Heart left ventricle (tissue), 16 donors: ENCODE measurements at regions not wholly inside any gene's neighbourhood (a gene's known extent, or its start where the extent isn't known, plus 50 kb on each side); places are given as distances from the start of the nearest gene placed in this dataset.

Experiments used
- ATAC-seq, 4 donors: fragments of 200-7000 bp; cut with Tn5 transposase; one replicate each; pipeline ENCODE4 v1.9.1; 2020 to 2022; ENCODE audit warnings: moderate library complexity in 4 of 4, mild to moderate bottlenecking in 3 of 4, moderate number of reproducible peaks in 1 of 4
- DNase-seq, 5 donors: peaks; one replicate each; pipeline ENCODE4 v3.0.0-alpha.2; 2020
- H3K27ac ChIP-seq, 12 donors: fragments of 200-600 bp; sonication (generic) in 4 of 12; one replicate each; pipeline versions ENCODE4 v1.5.0 to v1.8.0; 2016 to 2022; ENCODE audit warnings: mild to moderate bottlenecking in 2 of 12
- H3K27me3 ChIP-seq, 9 donors: fragments of 200-600 bp; sonication (generic) in 2 of 9; one replicate each; pipeline versions ENCODE4 v1.5.1 to v1.8.0; 2016 to 2022; ENCODE audit warnings: mild to moderate bottlenecking in 3 of 9
- H3K36me3 ChIP-seq, 9 donors: fragments of 200-600 bp; sonication (generic) in 2 of 9; one replicate each; pipeline versions ENCODE4 v1.5.0 to v1.8.0; 2018 to 2022; ENCODE audit warnings: mild to moderate bottlenecking in 2 of 9
- H3K4me1 ChIP-seq, 12 donors: fragments of 200-600 bp; sonication (generic) in 4 of 12; one replicate each; pipeline versions ENCODE4 v1.5.0 to v1.8.0; 2016 to 2022; ENCODE audit warnings: mild to moderate bottlenecking in 3 of 12
- H3K4me3 ChIP-seq, 12 donors: fragments of 200-600 bp; sonication (generic) in 4 of 12; one replicate each; pipeline versions ENCODE4 v1.5.0 to v1.8.0; 2017 to 2022; ENCODE audit warnings: mild to moderate bottlenecking in 9 of 12, moderate library complexity in 4 of 12
- H3K9me3 ChIP-seq, 12 donors: fragments of 200-600 bp; sonication (generic) in 4 of 12; one replicate each; pipeline versions ENCODE4 v1.5.0 to v1.8.0; 2016 to 2022; ENCODE audit warnings: mild to moderate bottlenecking in 1 of 12
- POLR2A ChIP-seq, 2 donors: fragments of 450-650 bp; IDR thresholded peaks; one replicate each; pipeline ENCODE4 v1.6.1; 2017; ENCODE audit warnings: antibody characterized with exemption in 2 of 2, mild to moderate bottlenecking in 2 of 2, moderate library complexity in 2 of 2
- WGBS, 4 donors: extraction: QIAGEN DNeasy Blood & Tissue Kit in 2 of 4; methylation state at CpG; one replicate each; pipeline versions ENCODE4 v1.1.5 to v1.1.7; 2013 to 2018; 5-methylcytosine and 5-hydroxymethylcytosine counted together
- intact Hi-C, 10 donors: fragments of 100-400 bp; cut with DNase I; formaldehyde crosslinking; loops; one replicate each; pipeline versions ENCODE4 v1.11.1 to v1.14.2; 2022
- TF ChIP-seq, protein P1 (sequence below), 12 donors: fragments of 200-600 bp; sonication (generic) in 4 of 12; IDR thresholded peaks; one replicate each; pipeline versions ENCODE4 v1.5.0 to v1.8.0; 2018 to 2022; ENCODE audit warnings: antibody characterized with exemption in 12 of 12, mild to moderate bottlenecking in 5 of 12
- donor health status: ischemic (EF 13 %, LVEDD 7.1; RV severe dilation, severe dysfunction).
- donor health status: healthy with polysubstance abuse.
- donor health status: DM: no; HTN: yes; CAD: no.
- donor health status: DM: no; HTN: no; CAD: no.
- donor health status: ischemic (EF 25% LVEDD 6.9; RV normal size, moderate dysfunction).
- donor health status: ischemic (EF 25% LVEDD 5.7; RV mildly dilated, moderate dysfunction).
- donor health status: healthy.
- donor health status: DM: yes; HTN: yes; CAD: no.
- donor health status: ischemic (EF 35%, LVEDD 5.7; RV mildly dilated, moderate dysfunction).
- donor health status: nonischemic (EF 11% LVEDD 7.7; RV severe dilation, severe dysfunction).
- donor health status: DM: yes; HTN: yes; CAD: no.
- donor health status: PGD.
- donor health status: ischemic (EF 29% LVEDD 5.4; RV normal size, mild dysfunction).
- donor health status: nonischemic (EF 23%, LVEDD 6.1; RV moderate dilation, normal function).

DNA sequence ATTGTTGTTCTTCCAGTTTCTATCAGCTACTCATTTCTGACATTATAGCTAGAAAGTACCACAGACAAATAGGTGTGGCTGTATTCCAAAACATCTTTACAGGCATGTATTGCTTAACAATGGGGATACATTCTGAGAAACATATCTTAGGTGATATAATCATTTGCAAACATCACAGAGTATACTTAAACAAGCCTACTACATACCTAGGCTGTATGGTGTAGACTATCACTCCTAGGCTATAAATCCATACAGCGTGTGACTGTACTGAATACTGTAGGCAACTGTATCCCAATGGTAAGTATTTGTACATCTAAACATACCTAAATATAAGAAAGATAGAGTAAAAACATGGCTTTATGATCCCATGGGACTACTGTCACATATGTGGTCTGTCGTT is 231.8 kb downstream of the ETS1 start:
- WGBS, 4 donors: 89 to 95% (median 93%) methylated on average over 2 of the region's 2 CpGs
- Histone ChIP-seq H3K4me3 (no peak overlapping the region), H3K27me3 (no peaks in the 10 kb centered on the region), H3K4me1 (peaks cover 0 to 14% (median 0%) of the 10 kb centered on the region in 12 donors), H3K27ac (no peak overlapping the region), H3K36me3 (no peaks in the 10 kb centered on the region), H3K9me3 (no peaks in the 10 kb centered on the region)
- TF ChIP-seq, protein P1, sequence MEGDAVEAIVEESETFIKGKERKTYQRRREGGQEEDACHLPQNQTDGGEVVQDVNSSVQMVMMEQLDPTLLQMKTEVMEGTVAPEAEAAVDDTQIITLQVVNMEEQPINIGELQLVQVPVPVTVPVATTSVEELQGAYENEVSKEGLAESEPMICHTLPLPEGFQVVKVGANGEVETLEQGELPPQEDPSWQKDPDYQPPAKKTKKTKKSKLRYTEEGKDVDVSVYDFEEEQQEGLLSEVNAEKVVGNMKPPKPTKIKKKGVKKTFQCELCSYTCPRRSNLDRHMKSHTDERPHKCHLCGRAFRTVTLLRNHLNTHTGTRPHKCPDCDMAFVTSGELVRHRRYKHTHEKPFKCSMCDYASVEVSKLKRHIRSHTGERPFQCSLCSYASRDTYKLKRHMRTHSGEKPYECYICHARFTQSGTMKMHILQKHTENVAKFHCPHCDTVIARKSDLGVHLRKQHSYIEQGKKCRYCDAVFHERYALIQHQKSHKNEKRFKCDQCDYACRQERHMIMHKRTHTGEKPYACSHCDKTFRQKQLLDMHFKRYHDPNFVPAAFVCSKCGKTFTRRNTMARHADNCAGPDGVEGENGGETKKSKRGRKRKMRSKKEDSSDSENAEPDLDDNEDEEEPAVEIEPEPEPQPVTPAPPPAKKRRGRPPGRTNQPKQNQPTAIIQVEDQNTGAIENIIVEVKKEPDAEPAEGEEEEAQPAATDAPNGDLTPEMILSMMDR (IDR thresholded peaks at IDR 0.05): no peak
- TF ChIP-seq POLR2A (IDR thresholded peaks at IDR 0.05): no peak
- DNase-seq (no peak), ATAC-seq (no peak)
- intact Hi-C loops: loop anchor here in 1 of 10 donors (5.0 kb wide), 1 partner anchor 37 kb away; no protein-coding TSS in a partner anchor

DNA sequence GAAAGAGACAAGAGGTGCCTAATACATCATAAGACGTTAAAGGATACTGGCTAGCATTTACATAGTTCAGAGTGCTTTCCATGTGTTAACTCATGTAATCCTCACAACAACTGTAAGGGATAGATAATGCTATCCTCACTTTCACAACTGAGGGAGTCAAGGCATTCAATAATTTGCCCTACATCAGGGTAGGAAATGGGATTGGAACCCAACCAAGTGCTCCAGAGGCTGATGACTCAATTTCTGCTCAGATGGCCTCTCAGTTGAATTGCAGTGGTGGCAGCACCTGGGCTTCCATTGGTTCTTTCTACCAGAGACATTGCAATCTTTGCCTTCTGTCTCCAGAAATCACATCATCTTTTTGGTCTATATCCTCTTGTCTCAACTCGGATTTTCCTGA is 232.9 kb downstream of the ETS1 start:
- H3K36me3 ChIP-seq: no peaks in the 10 kb centered on the region
- no peak for TF ChIP-seq POLR2A (IDR thresholded peaks at IDR 0.05)
- TF ChIP-seq, protein P1 (IDR thresholded peaks at IDR 0.05): no peak
- H3K27ac ChIP-seq: no peak overlapping the region
- ATAC-seq: no peak
- H3K9me3 ChIP-seq: no peaks in the 10 kb centered on the region
- H3K4me3 ChIP-seq: no peak overlapping the region
- 52 to 88% (median 82%) methylated on average over 2 of the region's 2 CpGs for WGBS, 4 donors
- no peaks in the 10 kb centered on the region for H3K27me3 ChIP-seq
- H3K4me1 ChIP-seq: peaks cover 0 to 12% (median 0%) of the 10 kb centered on the region in 12 donors
- intact Hi-C loops: loop anchor here in 1 of 10 donors (5.0 kb wide), 1 partner anchor 53 kb away; no protein-coding TSS in a partner anchor
- no peak for DNase-seq

DNA sequence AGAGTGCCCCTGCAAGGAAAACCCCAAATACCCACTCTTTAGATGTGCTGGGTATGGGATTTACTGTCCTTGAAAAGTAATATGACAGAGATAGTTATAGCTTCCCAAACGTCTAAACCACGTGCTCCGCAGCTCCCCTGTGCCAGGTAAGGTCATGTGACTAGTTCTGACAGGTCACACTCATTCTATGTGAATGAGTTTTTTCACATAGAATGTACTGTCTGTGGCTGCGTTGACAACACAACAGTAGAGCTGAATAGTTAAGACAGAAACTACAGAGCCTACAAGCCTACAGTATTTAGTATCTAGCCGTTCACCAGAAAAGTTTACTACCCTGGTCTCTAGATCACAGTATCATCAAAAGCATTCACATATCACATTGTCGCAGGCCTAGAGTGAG is 236.2 kb downstream of the ETS1 start:
- intact Hi-C loops: loop anchor here in 1 of 10 donors (5.0 kb wide), 1 partner anchor 56 kb away; no protein-coding TSS in a partner anchor
- DNase-seq (no peak), ATAC-seq (no peak)
- Histone ChIP-seq H3K9me3 (no peaks in the 10 kb centered on the region), H3K36me3 (no peaks in the 10 kb centered on the region), H3K4me1 (peaks cover 0 to 5% (median 0%) of the 10 kb centered on the region in 12 donors), H3K4me3 (no peak overlapping the region), H3K27me3 (no peaks in the 10 kb centered on the region), H3K27ac (no peak overlapping the region)
- 84 to 94% (median 87%) methylated on average over 6 of the region's 6 CpGs for WGBS, 4 donors
- no peak for TF ChIP-seq POLR2A (IDR thresholded peaks at IDR 0.05)
- TF ChIP-seq, protein P1 (IDR thresholded peaks at IDR 0.05): no peak

GRCh38 chr11:128349650-128350299 is 237.6 kb downstream of the ETS1 start:
- no peak for ATAC-seq

More at GRCh38 chr11:128349650-128350299, 237.6 kb downstream of the ETS1 start:
- 78 to 82% (median 79%) methylated on average over 6 of the region's 6 CpGs for WGBS, 4 donors
- Histone ChIP-seq H3K27ac (no peak overlapping the region), H3K4me1 (peaks cover 0 to 5% (median 0%) of the 10 kb centered on the region in 12 donors), H3K9me3 (no peaks in the 10 kb centered on the region), H3K27me3 (no peaks in the 10 kb centered on the region), H3K4me3 (no peak overlapping the region), H3K36me3 (no peaks in the 10 kb centered on the region)
- TF ChIP-seq POLR2A (IDR thresholded peaks at IDR 0.05): no peak
- TF ChIP-seq, protein P1 (IDR thresholded peaks at IDR 0.05): no peak
- DNase-seq: no peak
- intact Hi-C loops: loop anchor here in 1 of 10 donors (5.0 kb wide), 1 partner anchor 58 kb away; no protein-coding TSS in a partner anchor
